SK-N-SH treated with all-trans-retinoic acid at 6 μM for 48 hours (cell line): ENCODE measurements at regions not wholly inside any gene's neighbourhood (a gene's known extent, or its start where the extent isn't known, plus 50 kb on each side); places are given as distances from the start of the nearest gene placed in this dataset.

Experiments
- CREB5 ChIP-seq: fragments of 250-450 bp; sonication (Bioruptor Pico); IDR thresholded peaks from 2 replicates; pipeline ENCODE4 v1.5.1; 2020; ENCODE audit warnings: low read depth, mild to moderate bottlenecking, moderate library complexity
- GLIS3 ChIP-seq: fragments of 250-450 bp; sonication (Bioruptor Pico); IDR thresholded peaks from 2 replicates; pipeline ENCODE4 v1.5.0; 2020; ENCODE audit warnings: mild to moderate bottlenecking, moderate library complexity
- OSR1 ChIP-seq: fragments of 250-450 bp; sonication (Bioruptor Pico); IDR thresholded peaks from 2 replicates; pipeline ENCODE4 v1.8.0; 2022; ENCODE audit warnings: moderate library complexity, mild to moderate bottlenecking, inconsistent platforms
- RARB ChIP-seq: fragments of 250-450 bp; sonication (Bioruptor Pico); IDR thresholded peaks from 2 replicates; pipeline ENCODE4 v1.8.0; 2021; ENCODE audit warnings: mild to moderate bottlenecking, moderate library complexity
- TSHZ2 ChIP-seq: fragments of 250-450 bp; sonication (Bioruptor Pico); IDR thresholded peaks from 2 replicates; pipeline ENCODE4 v1.5.0; 2020; ENCODE audit warnings: mild to moderate bottlenecking, moderate library complexity
- ZFP3 ChIP-seq: fragments of 250-450 bp; sonication (Bioruptor Pico); IDR thresholded peaks from 2 replicates; pipeline ENCODE4 v1.5.0; 2020; ENCODE audit warnings: mild to moderate bottlenecking, moderate library complexity

DNA sequence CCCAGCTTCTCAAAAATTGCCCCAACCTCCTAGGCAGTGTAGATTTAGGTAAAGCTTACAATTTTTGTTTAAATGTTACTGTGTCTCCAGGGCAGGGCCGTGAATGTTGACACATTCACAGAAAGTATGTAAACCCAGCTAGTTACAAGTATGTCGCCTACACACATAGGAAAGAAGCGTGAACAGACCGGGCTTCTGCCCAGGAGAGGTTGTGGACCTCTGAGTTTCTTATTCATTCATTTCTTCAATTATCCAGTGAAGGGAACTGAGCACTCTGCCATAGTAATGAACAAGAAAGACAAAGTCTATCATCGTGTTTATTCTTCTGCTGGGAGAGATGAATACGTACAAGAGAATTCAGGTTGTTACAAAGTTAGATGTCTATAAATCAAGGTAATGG lies 93.2 kb downstream of the TRIML1 start:
- TF ChIP-seq ZFP3 (no peak), GLIS3 (no peak), CREB5 (no peak), OSR1 (CRISPR knock-in tag) (no peak), TSHZ2 (CRISPR knock-in tag) (no peak), RARB (CRISPR knock-in tag) (no peak)
